SK-N-SH (cell line): ENCODE measurements at regions not wholly inside any gene's neighbourhood (a gene's known extent, or its start where the extent isn't known, plus 50 kb on each side); places are given as distances from the start of the nearest gene placed in this dataset.

ENCODE experiments used
- CTCF ChIA-PET: fragments of 300-600, 350-600 bp; formaldehyde crosslinking; extraction: SDS; loops from one replicate; lab custom pipeline; 2021; lab: Yijun Ruan, JAX
- POLR2A ChIA-PET: fragments of 350-600 bp; sonication (Branson Sonifier 250); formaldehyde crosslinking; extraction: SDS; loops from one replicate; lab custom pipeline; 2020; ENCODE audit warnings: antibody characterized with exemption, inconsistent platforms; lab: Yijun Ruan, JAX
- DNase-seq: peaks from one replicate; pipeline ENCODE4 v3.0.0; 2012
- H2AFZ ChIP-seq: fragments of 200-600 bp; sonication (generic); 2 replicates; pipeline ENCODE4 v1.8.1; 2016; ENCODE audit warnings: antibody characterized with exemption, mild to moderate bottlenecking, low read depth
- H3F3A ChIP-seq: fragments of 200-600 bp; sonication (generic); replicated peaks from 2 replicates; pipeline ENCODE3; 2016; ENCODE audit warnings: antibody characterized with exemption, mild to moderate bottlenecking; ENCODE audit not compliant: insufficient read depth
- H3K27ac ChIP-seq, 2 experiments: fragments of 200-500 bp in 1 of 2; fragments of 200-600 bp in 1 of 2; sonication (Bioruptor generic) in 1 of 2; sonication (generic), shearing (Covaris generic) in 1 of 2; 2 replicates each; pipeline versions ENCODE4 v1.5.1 to v1.6.1; 2014 to 2016; ENCODE audit warnings: low read depth in 2 of 2, inconsistent platforms in 1 of 2, low read length in 1 of 2, mild to moderate bottlenecking in 1 of 2, mixed read lengths in 1 of 2
- H3K27me3 ChIP-seq: fragments of 200-600 bp; sonication (generic), shearing (Covaris generic); 2 replicates; pipeline ENCODE4 v1.6.1; 2016; ENCODE audit warnings: mixed run types; ENCODE audit not compliant: insufficient read depth
- H3K36me3 ChIP-seq, 2 experiments: fragments of 200-500 bp in 1 of 2; fragments of 200-600 bp in 1 of 2; sonication (Bioruptor generic) in 1 of 2; sonication (generic) in 1 of 2; replicated peaks in 1 of 2; 2 replicates each; pipeline versions ENCODE3 to v1.5.1; 2014 to 2016; ENCODE audit warnings: low read length in 1 of 2, mild to moderate bottlenecking in 1 of 2; ENCODE audit not compliant: insufficient read depth in 2 of 2, control insufficient read depth in 1 of 2
- H3K4me1 ChIP-seq, 2 experiments: fragments of 200-500 bp in 1 of 2; fragments of 200-600 bp in 1 of 2; sonication (Bioruptor generic) in 1 of 2; sonication (generic), shearing (Covaris generic) in 1 of 2; 2 replicates each; pipeline versions ENCODE4 v1.5.1 to v1.6.1; 2014 to 2016; ENCODE audit warnings: low read depth in 1 of 2, low read length in 1 of 2, mixed run types in 1 of 2; ENCODE audit not compliant: insufficient read depth in 2 of 2, control insufficient read depth in 1 of 2
- H3K4me2 ChIP-seq: fragments of 200-600 bp; sonication (generic), shearing (Covaris generic); 2 replicates; pipeline ENCODE4 v1.6.1; 2017; ENCODE audit warnings: mixed run types
- H3K4me3 ChIP-seq, 2 experiments: fragments of 200-500 bp in 1 of 2; fragments of 200-600 bp in 1 of 2; sonication (Bioruptor generic) in 1 of 2; sonication (generic), shearing (Covaris generic) in 1 of 2; 2 replicates each; pipeline versions ENCODE4 v1.5.1 to v1.8.1; 2014 to 2016; ENCODE audit warnings: low read depth in 2 of 2, inconsistent platforms in 1 of 2, low read length in 1 of 2, mild to moderate bottlenecking in 1 of 2, mixed read lengths in 1 of 2, moderate library complexity in 1 of 2
- H3K79me2 ChIP-seq: fragments of 200-600 bp; sonication (generic); 2 replicates; pipeline ENCODE4 v1.8.1; 2017; ENCODE audit warnings: mild to moderate bottlenecking; ENCODE audit not compliant: insufficient read depth
- H3K9ac ChIP-seq: fragments of 200-600 bp; sonication (generic); 2 replicates; pipeline ENCODE4 v1.6.1; 2017; ENCODE audit warnings: mixed run types
- H3K9me2 ChIP-seq: fragments of 200-600 bp; sonication (generic); 2 replicates; pipeline ENCODE4 v1.6.1; 2017; ENCODE audit warnings: mixed run types
- H3K9me3 ChIP-seq: fragments of 200-600 bp; sonication (generic); 2 replicates; pipeline ENCODE4 v1.6.1; 2017; ENCODE audit warnings: mixed run types, mild to moderate bottlenecking, moderate library complexity
- H4K20me1 ChIP-seq: fragments of 200-600 bp; sonication (generic); 2 replicates; pipeline ENCODE4 v1.6.1; 2017; ENCODE audit warnings: mild to moderate bottlenecking, mixed run types; ENCODE audit not compliant: insufficient read depth
- CHD2 ChIP-seq: fragments of 150-350 bp; IDR thresholded peaks from 2 replicates; pipeline ENCODE4 v1.6.1; 2018; ENCODE audit warnings: low read length; ENCODE audit not compliant: partially characterized antibody
- ELF1 ChIP-seq: IDR thresholded peaks from 2 replicates; pipeline ENCODE4 v1.4.0; 2012
- EZH2phosphoT487 ChIP-seq: fragments of 200-600 bp; sonication (generic); IDR thresholded peaks from 2 replicates; pipeline ENCODE4 v1.6.1; 2017; ENCODE audit warnings: low read depth, mixed run types, mild to moderate bottlenecking, antibody characterized with exemption, moderate library complexity, borderline replicate concordance
- FOSL2 ChIP-seq: IDR thresholded peaks from 2 replicates; pipeline ENCODE4 v1.4.0; 2012; ENCODE audit warnings: low read depth, mild to moderate bottlenecking, moderate library complexity, borderline replicate concordance
- FOXM1 ChIP-seq: IDR thresholded peaks from 2 replicates; pipeline ENCODE4 v1.4.0; 2012; ENCODE audit warnings: low read depth, mild to moderate bottlenecking
- GABPA ChIP-seq: IDR thresholded peaks from 2 replicates; pipeline ENCODE4 v1.4.0; 2012; ENCODE audit warnings: low read depth, mild to moderate bottlenecking
- GATA2 ChIP-seq: sonication (generic); formaldehyde crosslinking; IDR thresholded peaks from 2 replicates; pipeline ENCODE4 v1.5.0; 2020; ENCODE audit warnings: mild to moderate bottlenecking, missing genetic modification reagents
- MXI1 ChIP-seq: IDR thresholded peaks from 2 replicates; pipeline ENCODE4 v1.6.1; 2012; ENCODE audit warnings: mild to moderate bottlenecking, low read depth, low read length, improper control_type of control experiment
- NRF1 ChIP-seq: IDR thresholded peaks from 2 replicates; pipeline ENCODE4 v1.6.1; 2012; ENCODE audit warnings: low read depth, mild to moderate bottlenecking, low read length
- POLR2AphosphoS5 ChIP-seq: IDR thresholded peaks from 2 replicates; pipeline ENCODE4 v1.6.1; 2012; ENCODE audit warnings: low read depth, low read length
- RAD21 ChIP-seq: IDR thresholded peaks from 2 replicates; pipeline ENCODE4 v1.6.1; 2012; ENCODE audit warnings: mild to moderate bottlenecking, low read length
- RXRA ChIP-seq: IDR thresholded peaks from 2 replicates; pipeline ENCODE4 v1.4.0; 2012; ENCODE audit warnings: low read depth, mild to moderate bottlenecking, borderline replicate concordance
- TAF1 ChIP-seq: IDR thresholded peaks from 2 replicates; pipeline ENCODE4 v1.6.1; 2012; ENCODE audit warnings: low read depth, mild to moderate bottlenecking, low read length, moderate library complexity, borderline replicate concordance
- TEAD4 ChIP-seq: IDR thresholded peaks from 2 replicates; pipeline ENCODE4 v1.4.0; 2012; ENCODE audit warnings: mild to moderate bottlenecking, borderline replicate concordance; ENCODE audit not compliant: insufficient read depth
- WGBS: methylation state at CpG from one replicate; pipeline ENCODE4 v1.1.6; 2017; ENCODE audit warnings: low lambda C conversion rate; 5-methylcytosine and 5-hydroxymethylcytosine counted together
- TF ChIP-seq, protein P1 (sequence below): IDR thresholded peaks from 2 replicates; pipeline ENCODE4 v1.6.1; 2012; ENCODE audit warnings: mild to moderate bottlenecking, low read depth, low read length, moderate library complexity
- TF ChIP-seq, protein P2 (sequence below): fragments of 150-350 bp; IDR thresholded peaks from 2 replicates; pipeline ENCODE4 v1.6.1; 2016; ENCODE audit warnings: mild to moderate bottlenecking, low read depth, low read length
- TF ChIP-seq, protein P3 (sequence below): IDR thresholded peaks from 2 replicates; pipeline ENCODE4 v1.4.0; 2012; ENCODE audit warnings: low read depth, borderline replicate concordance
- TF ChIP-seq, protein P4 (sequence below): IDR thresholded peaks from 2 replicates; pipeline ENCODE4; 2012
- TF ChIP-seq, protein P5 (sequence below): fragments of 200-600 bp; sonication (generic); IDR thresholded peaks from 2 replicates; pipeline ENCODE4 v1.6.1; 2017; ENCODE audit warnings: antibody characterized with exemption, mild to moderate bottlenecking, moderate library complexity

DNA sequence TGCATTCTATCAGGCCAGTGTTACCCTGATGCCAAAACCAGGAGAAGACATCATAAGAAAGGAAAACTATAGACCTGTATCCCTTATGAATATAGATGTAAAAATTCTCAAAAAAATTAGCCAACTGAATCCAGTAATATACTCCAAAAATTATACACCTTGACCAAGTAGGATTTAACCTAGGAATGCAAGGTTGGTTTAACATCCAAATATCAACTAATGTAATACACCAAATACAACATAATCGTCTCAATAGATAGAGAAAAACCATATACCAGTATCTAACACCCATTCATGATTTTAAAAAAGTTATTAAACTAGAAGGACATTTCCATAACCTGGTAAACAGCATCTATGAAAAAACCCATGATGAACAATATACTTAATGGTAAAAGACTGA, 56.5 kb upstream of the SELENOK start:
- no peaks in the 10 kb centered on the region for H3K79me2 ChIP-seq
- H3K9ac ChIP-seq: no peak overlapping the region
- H3K9me2 ChIP-seq: no peaks in the 10 kb centered on the region
- no peaks in the 10 kb centered on the region for H3K27me3 ChIP-seq
- TF ChIP-seq ELF1 (no peak), FOXM1 (no peak), GATA2 (no peak)
- TF ChIP-seq, protein P1, sequence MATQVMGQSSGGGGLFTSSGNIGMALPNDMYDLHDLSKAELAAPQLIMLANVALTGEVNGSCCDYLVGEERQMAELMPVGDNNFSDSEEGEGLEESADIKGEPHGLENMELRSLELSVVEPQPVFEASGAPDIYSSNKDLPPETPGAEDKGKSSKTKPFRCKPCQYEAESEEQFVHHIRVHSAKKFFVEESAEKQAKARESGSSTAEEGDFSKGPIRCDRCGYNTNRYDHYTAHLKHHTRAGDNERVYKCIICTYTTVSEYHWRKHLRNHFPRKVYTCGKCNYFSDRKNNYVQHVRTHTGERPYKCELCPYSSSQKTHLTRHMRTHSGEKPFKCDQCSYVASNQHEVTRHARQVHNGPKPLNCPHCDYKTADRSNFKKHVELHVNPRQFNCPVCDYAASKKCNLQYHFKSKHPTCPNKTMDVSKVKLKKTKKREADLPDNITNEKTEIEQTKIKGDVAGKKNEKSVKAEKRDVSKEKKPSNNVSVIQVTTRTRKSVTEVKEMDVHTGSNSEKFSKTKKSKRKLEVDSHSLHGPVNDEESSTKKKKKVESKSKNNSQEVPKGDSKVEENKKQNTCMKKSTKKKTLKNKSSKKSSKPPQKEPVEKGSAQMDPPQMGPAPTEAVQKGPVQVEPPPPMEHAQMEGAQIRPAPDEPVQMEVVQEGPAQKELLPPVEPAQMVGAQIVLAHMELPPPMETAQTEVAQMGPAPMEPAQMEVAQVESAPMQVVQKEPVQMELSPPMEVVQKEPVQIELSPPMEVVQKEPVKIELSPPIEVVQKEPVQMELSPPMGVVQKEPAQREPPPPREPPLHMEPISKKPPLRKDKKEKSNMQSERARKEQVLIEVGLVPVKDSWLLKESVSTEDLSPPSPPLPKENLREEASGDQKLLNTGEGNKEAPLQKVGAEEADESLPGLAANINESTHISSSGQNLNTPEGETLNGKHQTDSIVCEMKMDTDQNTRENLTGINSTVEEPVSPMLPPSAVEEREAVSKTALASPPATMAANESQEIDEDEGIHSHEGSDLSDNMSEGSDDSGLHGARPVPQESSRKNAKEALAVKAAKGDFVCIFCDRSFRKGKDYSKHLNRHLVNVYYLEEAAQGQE: no peak
- TF ChIP-seq, protein P2, sequence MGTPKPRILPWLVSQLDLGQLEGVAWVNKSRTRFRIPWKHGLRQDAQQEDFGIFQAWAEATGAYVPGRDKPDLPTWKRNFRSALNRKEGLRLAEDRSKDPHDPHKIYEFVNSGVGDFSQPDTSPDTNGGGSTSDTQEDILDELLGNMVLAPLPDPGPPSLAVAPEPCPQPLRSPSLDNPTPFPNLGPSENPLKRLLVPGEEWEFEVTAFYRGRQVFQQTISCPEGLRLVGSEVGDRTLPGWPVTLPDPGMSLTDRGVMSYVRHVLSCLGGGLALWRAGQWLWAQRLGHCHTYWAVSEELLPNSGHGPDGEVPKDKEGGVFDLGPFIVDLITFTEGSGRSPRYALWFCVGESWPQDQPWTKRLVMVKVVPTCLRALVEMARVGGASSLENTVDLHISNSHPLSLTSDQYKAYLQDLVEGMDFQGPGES: no peak
- H3K27ac ChIP-seq: no peak overlapping the region
- WGBS: 7% methylated on average over 1 of the region's 1 CpG
- no peaks in the 10 kb centered on the region for H4K20me1 ChIP-seq
- no peak for DNase-seq
- no peaks in the 10 kb centered on the region for H3F3A ChIP-seq
- H3K4me3 ChIP-seq: no peak overlapping the region
- H3K9me3 ChIP-seq: 0 out of 2 replicates have a peak, but pooled peaks cover 7% of the 10 kb centered on the region
- ChIA-PET POLR2A (no interaction called here), CTCF (interaction anchor here (2.0 kb wide), 1 partner anchor 9 kb away, joined by 5 read pairs; no protein-coding TSS in a partner anchor)
- no peaks in the 10 kb centered on the region for H3K36me3 ChIP-seq
- no peak overlapping the region for H2AFZ ChIP-seq
- no peaks in the 10 kb centered on the region for H3K4me1 ChIP-seq
- no peak overlapping the region for H3K4me2 ChIP-seq

DNA sequence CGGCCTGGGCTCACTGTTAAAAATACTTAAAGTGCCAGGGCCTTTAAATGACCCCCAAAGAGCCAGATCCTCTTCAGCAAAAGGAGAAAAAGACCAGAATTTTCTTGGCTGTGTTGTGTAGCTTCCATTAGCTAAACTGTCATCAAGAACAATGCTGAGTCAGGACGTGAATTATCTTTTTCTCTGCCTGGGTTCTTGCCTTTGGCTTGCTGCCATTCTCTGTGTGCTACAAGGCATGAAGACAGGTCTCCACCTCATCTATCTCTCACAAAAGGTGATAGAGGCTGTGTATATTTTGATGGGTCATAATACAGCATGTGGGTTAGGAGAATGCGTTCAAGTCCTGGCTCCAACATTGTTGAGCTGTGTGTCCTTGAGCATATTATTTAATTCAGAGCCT, 52.4 kb upstream of the SELENOK start:
- H3K4me2 ChIP-seq: no peak overlapping the region
- ChIA-PET CTCF (interaction anchor here (1.3 to 2.2 kb wide), 2 partner anchors 32 to 203 kb away, joined by 3 to 7 read pairs; no protein-coding TSS in a partner anchor), POLR2A (no interaction called here)
- H3K79me2 ChIP-seq: no peaks in the 10 kb centered on the region
- DNase-seq: no peak
- no peak for TF ChIP-seq TEAD4
- TF ChIP-seq GATA2: no peak
- no peak for TF ChIP-seq CHD2
- TF ChIP-seq RXRA: no peak
- TF ChIP-seq, protein P3, sequence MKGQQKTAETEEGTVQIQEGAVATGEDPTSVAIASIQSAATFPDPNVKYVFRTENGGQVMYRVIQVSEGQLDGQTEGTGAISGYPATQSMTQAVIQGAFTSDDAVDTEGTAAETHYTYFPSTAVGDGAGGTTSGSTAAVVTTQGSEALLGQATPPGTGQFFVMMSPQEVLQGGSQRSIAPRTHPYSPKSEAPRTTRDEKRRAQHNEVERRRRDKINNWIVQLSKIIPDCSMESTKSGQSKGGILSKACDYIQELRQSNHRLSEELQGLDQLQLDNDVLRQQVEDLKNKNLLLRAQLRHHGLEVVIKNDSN: no peak
- TF ChIP-seq NRF1: no peak
- TF ChIP-seq POLR2AphosphoS5: no peak
- TF ChIP-seq RAD21: no peak
- no peak for TF ChIP-seq GABPA
- no peak for TF ChIP-seq TAF1
- no peak for TF ChIP-seq MXI1
- TF ChIP-seq, protein P4, sequence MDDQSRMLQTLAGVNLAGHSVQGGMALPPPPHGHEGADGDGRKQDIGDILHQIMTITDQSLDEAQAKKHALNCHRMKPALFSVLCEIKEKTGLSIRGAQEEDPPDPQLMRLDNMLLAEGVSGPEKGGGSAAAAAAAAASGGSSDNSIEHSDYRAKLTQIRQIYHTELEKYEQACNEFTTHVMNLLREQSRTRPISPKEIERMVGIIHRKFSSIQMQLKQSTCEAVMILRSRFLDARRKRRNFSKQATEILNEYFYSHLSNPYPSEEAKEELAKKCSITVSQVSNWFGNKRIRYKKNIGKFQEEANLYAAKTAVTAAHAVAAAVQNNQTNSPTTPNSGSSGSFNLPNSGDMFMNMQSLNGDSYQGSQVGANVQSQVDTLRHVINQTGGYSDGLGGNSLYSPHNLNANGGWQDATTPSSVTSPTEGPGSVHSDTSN: no peak
- no peak for TF ChIP-seq ELF1
- no peak for TF ChIP-seq EZH2phosphoT487
- TF ChIP-seq, protein P5, sequence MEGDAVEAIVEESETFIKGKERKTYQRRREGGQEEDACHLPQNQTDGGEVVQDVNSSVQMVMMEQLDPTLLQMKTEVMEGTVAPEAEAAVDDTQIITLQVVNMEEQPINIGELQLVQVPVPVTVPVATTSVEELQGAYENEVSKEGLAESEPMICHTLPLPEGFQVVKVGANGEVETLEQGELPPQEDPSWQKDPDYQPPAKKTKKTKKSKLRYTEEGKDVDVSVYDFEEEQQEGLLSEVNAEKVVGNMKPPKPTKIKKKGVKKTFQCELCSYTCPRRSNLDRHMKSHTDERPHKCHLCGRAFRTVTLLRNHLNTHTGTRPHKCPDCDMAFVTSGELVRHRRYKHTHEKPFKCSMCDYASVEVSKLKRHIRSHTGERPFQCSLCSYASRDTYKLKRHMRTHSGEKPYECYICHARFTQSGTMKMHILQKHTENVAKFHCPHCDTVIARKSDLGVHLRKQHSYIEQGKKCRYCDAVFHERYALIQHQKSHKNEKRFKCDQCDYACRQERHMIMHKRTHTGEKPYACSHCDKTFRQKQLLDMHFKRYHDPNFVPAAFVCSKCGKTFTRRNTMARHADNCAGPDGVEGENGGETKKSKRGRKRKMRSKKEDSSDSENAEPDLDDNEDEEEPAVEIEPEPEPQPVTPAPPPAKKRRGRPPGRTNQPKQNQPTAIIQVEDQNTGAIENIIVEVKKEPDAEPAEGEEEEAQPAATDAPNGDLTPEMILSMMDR: no peak
- no peak for TF ChIP-seq FOSL2
- peaks cover 3% of the 10 kb centered on the region for H3F3A ChIP-seq
- 58% methylated on average over 3 of the region's 3 CpGs for WGBS
- H3K9ac ChIP-seq: no peak overlapping the region
- H3K9me2 ChIP-seq: no peaks in the 10 kb centered on the region
- H3K4me1 ChIP-seq: peaks cover 0 to 6% of the 10 kb centered on the region in 2 experiments; a peak in 2 of 4 replicates
- H3K9me3 ChIP-seq: 0 out of 2 replicates have a peak, but pooled peaks cover 7% of the 10 kb centered on the region
- no peaks in the 10 kb centered on the region for H4K20me1 ChIP-seq
- H3K27me3 ChIP-seq: no peaks in the 10 kb centered on the region
- no peak overlapping the region for H3K4me3 ChIP-seq
- H3K27ac ChIP-seq: no peak overlapping the region
- H3K36me3 ChIP-seq: no peaks in the 10 kb centered on the region
- no peak overlapping the region for H2AFZ ChIP-seq
